Liver (tissue), 8 donors: ENCODE measurements at regions not wholly inside any gene's neighbourhood (a gene's known extent, or its start where the extent isn't known, plus 50 kb on each side); places are given as distances from the start of the nearest gene placed in this dataset.

Source experiments
- DNase-seq: peaks from one replicate; pipeline ENCODE4 v3.0.0-alpha.2; 2017; ENCODE audit warnings: low spot score
- H3K27ac ChIP-seq, 2 donors: one replicate each; pipeline ENCODE4 v1.7.0; 2013; ENCODE audit warnings: inconsistent platforms in 2 of 2, low read length in 2 of 2, control low read depth in 1 of 2, low read depth in 1 of 2, mild to moderate bottlenecking in 1 of 2
- H3K27me3 ChIP-seq, 4 donors: one replicate each; pipeline versions ENCODE4 v1.6.1 to v1.7.0; 2013; ENCODE audit warnings: low read length in 3 of 4, inconsistent platforms in 1 of 4, mild to moderate bottlenecking in 1 of 4, moderate library complexity in 1 of 4; ENCODE audit not compliant: control insufficient read depth in 4 of 4, insufficient read depth in 4 of 4
- H3K36me3 ChIP-seq, 4 donors: one replicate each; pipeline versions ENCODE4 v1.6.1 to v1.7.0; 2013; ENCODE audit warnings: low read length in 3 of 4, mild to moderate bottlenecking in 3 of 4, low read depth in 1 of 4, moderate library complexity in 1 of 4; ENCODE audit not compliant: control insufficient read depth in 4 of 4, insufficient read depth in 3 of 4
- H3K4me1 ChIP-seq, 4 donors: one replicate each; pipeline versions ENCODE4 v1.6.1 to v1.7.0; 2013; ENCODE audit warnings: low read length in 3 of 4, mild to moderate bottlenecking in 3 of 4, moderate library complexity in 1 of 4; ENCODE audit not compliant: control insufficient read depth in 4 of 4, insufficient read depth in 4 of 4
- H3K4me3 ChIP-seq, 3 donors: one replicate each; pipeline versions ENCODE4 v1.6.1 to v1.7.0; 2013; ENCODE audit warnings: low read length in 3 of 3, control low read depth in 1 of 3, low read depth in 1 of 3, mild to moderate bottlenecking in 1 of 3
- H3K9ac ChIP-seq, 2 donors: one replicate each; pipeline ENCODE4 v1.7.0; 2013; ENCODE audit warnings: low read length in 2 of 2, mild to moderate bottlenecking in 2 of 2, moderate library complexity in 2 of 2, control low read depth in 1 of 2, low read depth in 1 of 2
- H3K9me3 ChIP-seq, 4 donors: one replicate each; pipeline versions ENCODE4 v1.6.1 to v1.7.0; 2013; ENCODE audit warnings: low read length in 3 of 4; ENCODE audit not compliant: control insufficient read depth in 4 of 4
- ATF3 ChIP-seq: IDR thresholded peaks from 2 replicates; pipeline ENCODE4 v1.6.1; 2016; ENCODE audit warnings: antibody characterized with exemption
- CTCF ChIP-seq: fragments of 150-350 bp; IDR thresholded peaks from 2 replicates; pipeline ENCODE4 v1.5.1; 2017; ENCODE audit warnings: improper control_type of control experiment, low read depth, low read length; ENCODE audit not compliant: missing input control
- EGR1 ChIP-seq, 2 donors: IDR thresholded peaks; 2 replicates each; pipeline ENCODE4 v1.6.1; 2016 to 2018; ENCODE audit warnings: antibody characterized with exemption in 2 of 2, low read depth in 2 of 2
- FOXA1 ChIP-seq: IDR thresholded peaks from 2 replicates; pipeline ENCODE4 v1.6.1; 2016; ENCODE audit warnings: antibody characterized with exemption
- FOXA2 ChIP-seq: IDR thresholded peaks from 2 replicates; pipeline ENCODE4 v1.6.1; 2016; ENCODE audit warnings: antibody characterized with exemption
- GABPA ChIP-seq, 2 donors: IDR thresholded peaks in 1 of 2; conservative IDR thresholded peaks in 1 of 2; 2 replicates each; pipeline ENCODE4 v1.6.1; 2016; ENCODE audit warnings: antibody characterized with exemption in 2 of 2, mild to moderate bottlenecking in 1 of 2, moderate library complexity in 1 of 2
- HNF4A ChIP-seq, 2 donors: conservative IDR thresholded peaks; 2 replicates each; pipeline ENCODE4 v1.6.1; 2016; ENCODE audit warnings: antibody characterized with exemption in 2 of 2, mild to moderate bottlenecking in 2 of 2
- HNF4G ChIP-seq: IDR thresholded peaks from 2 replicates; pipeline ENCODE4 v1.6.1; 2016; ENCODE audit warnings: antibody characterized with exemption
- JUND ChIP-seq, 2 donors: IDR thresholded peaks; 2 replicates each; pipeline ENCODE4 v1.6.1; 2016; ENCODE audit warnings: antibody characterized with exemption in 2 of 2
- MAX ChIP-seq: IDR thresholded peaks from 2 replicates; pipeline ENCODE4 v1.6.1; 2016; ENCODE audit warnings: antibody characterized with exemption
- NR2F2 ChIP-seq: IDR thresholded peaks from 2 replicates; pipeline ENCODE4 v1.6.1; 2016; ENCODE audit warnings: antibody characterized with exemption
- RAD21 ChIP-seq, 2 donors: IDR thresholded peaks; 2 replicates each; pipeline ENCODE4 v1.6.1; 2016; ENCODE audit warnings: antibody characterized with exemption in 2 of 2, mild to moderate bottlenecking in 2 of 2
- REST ChIP-seq: IDR thresholded peaks from 2 replicates; pipeline ENCODE4 v1.6.1; 2016; ENCODE audit warnings: antibody characterized with exemption, mild to moderate bottlenecking
- RXRA ChIP-seq, 2 donors: IDR thresholded peaks; 2 replicates each; pipeline ENCODE4 v1.6.1; 2017 to 2018; ENCODE audit warnings: antibody characterized with exemption in 2 of 2, mild to moderate bottlenecking in 1 of 2
- SP1 ChIP-seq: IDR thresholded peaks from 2 replicates; pipeline ENCODE4 v1.6.1; 2018; ENCODE audit warnings: antibody characterized with exemption, mild to moderate bottlenecking
- TAF1 ChIP-seq: conservative IDR thresholded peaks from 2 replicates; pipeline ENCODE4 v1.6.1; 2016; ENCODE audit warnings: antibody characterized with exemption, mild to moderate bottlenecking
- YY1 ChIP-seq: IDR thresholded peaks from 2 replicates; pipeline ENCODE4 v1.6.1; 2016; ENCODE audit warnings: antibody characterized with exemption, mild to moderate bottlenecking
- ZBTB33 ChIP-seq: IDR thresholded peaks from 2 replicates; pipeline ENCODE4 v1.6.1; 2016; ENCODE audit warnings: antibody characterized with exemption
- WGBS: extraction: QIAGEN DNeasy Blood & Tissue Kit; methylation state at CpG from one replicate; pipeline ENCODE4 v1.1.7; 2013; 5-methylcytosine and 5-hydroxymethylcytosine counted together
- donor health status: healthy.
- donor health status: healthy.
- donor health status: healthy.
- donor health status: healthy.
- donor health status: healthy.

GRCh38 chr5:89377767-89378455, 494.9 kb upstream of the MEF2C start:
- whole genome bisulfite sequencing, result 73% methylated on average over 13 of the region's 13 CpGs
- H3K9me3 ChIP-seq, result no peaks in the 10 kb centered on the region
- H3K4me1 ChIP-seq, result no peaks in the 10 kb centered on the region
- no peak for DNase-seq
- H3K4me3 ChIP-seq, result no peak overlapping the region
- no peak for TF ChIP-seq CTCF
- TF ChIP-seq TAF1, result no peak
- no peak for TF ChIP-seq SP1
- no peak for TF ChIP-seq JUND (IDR thresholded peaks at IDR 0.05)
- TF ChIP-seq FOXA1, result no peak
- no peak for TF ChIP-seq YY1
- no peak for TF ChIP-seq REST
- no peak for TF ChIP-seq MAX
- no peak for TF ChIP-seq GABPA (IDR thresholded peaks at IDR 0.05 in 1 of 2, conservative IDR thresholded peaks at IDR 0.05 in 1 of 2)
- TF ChIP-seq HNF4A (conservative IDR thresholded peaks at IDR 0.05), result no peak
- TF ChIP-seq ATF3, result no peak
- TF ChIP-seq HNF4G, result no peak
- no peak for TF ChIP-seq ZBTB33
- no peaks in the 10 kb centered on the region for H3K27me3 ChIP-seq
- no peak overlapping the region for H3K27ac ChIP-seq
- H3K9ac ChIP-seq, result no peak overlapping the region
- H3K36me3 ChIP-seq, result no peaks in the 10 kb centered on the region

GRCh38 chr5:89374818-89375521, 492.0 kb upstream of the MEF2C start:
- Histone ChIP-seq H3K36me3 (no peaks in the 10 kb centered on the region), H3K27ac (no peak overlapping the region), H3K9me3 (no peaks in the 10 kb centered on the region), H3K4me1 (no peaks in the 10 kb centered on the region), H3K4me3 (no peak overlapping the region), H3K27me3 (no peaks in the 10 kb centered on the region), H3K9ac (no peak overlapping the region)
- no peak for DNase-seq
- TF ChIP-seq HNF4A (conservative IDR thresholded peaks at IDR 0.05), result no peak
- TF ChIP-seq TAF1, result no peak
- no peak for TF ChIP-seq YY1
- TF ChIP-seq GABPA (IDR thresholded peaks at IDR 0.05 in 1 of 2, conservative IDR thresholded peaks at IDR 0.05 in 1 of 2), result no peak
- no peak for TF ChIP-seq NR2F2
- no peak for TF ChIP-seq FOXA2
- TF ChIP-seq RAD21 (IDR thresholded peaks at IDR 0.05), result no peak
- TF ChIP-seq JUND (IDR thresholded peaks at IDR 0.05), result no peak
- TF ChIP-seq SP1, result no peak
- no peak for TF ChIP-seq RXRA (IDR thresholded peaks at IDR 0.05)
- no peak for TF ChIP-seq ATF3
- TF ChIP-seq EGR1 (IDR thresholded peaks at IDR 0.05; ENCODE audit: low read depth in 2 of 2), result no peak
- TF ChIP-seq MAX, result no peak
- TF ChIP-seq FOXA1, result no peak
- TF ChIP-seq REST, result no peak
- TF ChIP-seq HNF4G, result no peak
